Body of pancreas (tissue), 4 donors: ENCODE measurements at regions not wholly inside any gene's neighbourhood (a gene's known extent, or its start where the extent isn't known, plus 50 kb on each side); places are given as distances from the start of the nearest gene placed in this dataset.

ENCODE experiments used
- ATAC-seq: fragments of 150-250 bp; one replicate; pipeline ENCODE4 v1.9.1; 2016
- DNase-seq, 4 donors: peaks; one replicate each; pipeline ENCODE4 v3.0.0-alpha.2; 2019
- H3K27ac ChIP-seq, 4 donors: fragments of 200-600 bp; sonication (generic); 1 replicate in 3 of 4; 2 replicates in 1 of 4; pipeline versions ENCODE4 v1.5.1 to v1.6.1; 2016 to 2019; ENCODE audit warnings: mild to moderate bottlenecking in 1 of 4, mixed read lengths in 1 of 4, moderate library complexity in 1 of 4
- H3K27me3 ChIP-seq, 2 donors: fragments of 200-600 bp; sonication (generic); one replicate each; pipeline ENCODE4 v1.6.0; 2016; ENCODE audit warnings: mild to moderate bottlenecking in 1 of 2
- H3K36me3 ChIP-seq, 2 donors: fragments of 200-600 bp; sonication (generic); replicated peaks in 1 of 2; 2 replicates each; pipeline ENCODE4 v1.5.1; 2016; ENCODE audit warnings: low read depth in 2 of 2; ENCODE audit not compliant: insufficient read depth in 1 of 2
- H3K4me1 ChIP-seq: fragments of 200-600 bp; sonication (generic); one replicate; pipeline ENCODE4 v1.6.0; 2016
- H3K4me3 ChIP-seq, 2 donors: fragments of 200-600 bp; sonication (generic); 1 replicate in 1 of 2; 2 replicates in 1 of 2; pipeline ENCODE4 v1.5.1; 2016 to 2019
- H3K9me3 ChIP-seq, 3 donors: fragments of 200-600 bp; sonication (generic); 1 replicate in 2 of 3; 2 replicates in 1 of 3; pipeline ENCODE4 v1.5.1; 2016
- POLR2A ChIP-seq, 3 donors: fragments of 450-650 bp; IDR thresholded peaks; one replicate each; pipeline ENCODE4 v1.6.1; 2016; ENCODE audit warnings: antibody characterized with exemption in 3 of 3, mild to moderate bottlenecking in 2 of 3
- WGBS, 2 donors: methylation state at CpG; one replicate each; pipeline ENCODE4 v1.1.5; 2017; 5-methylcytosine and 5-hydroxymethylcytosine counted together
- intact Hi-C: fragments of 100-400 bp; cut with DNase I; formaldehyde crosslinking; loops from one replicate; pipeline ENCODE4 v1.15.1; 2023
- TF ChIP-seq, protein P1 (sequence below), 7 experiments: fragments of 450-650 bp in 4 of 7; fragments of 200-600 bp in 3 of 7; sonication (generic) in 3 of 7; IDR thresholded peaks; one replicate each; pipeline ENCODE4 v1.5.1; 2016 to 2019; ENCODE audit warnings: antibody characterized with exemption in 7 of 7

DNA sequence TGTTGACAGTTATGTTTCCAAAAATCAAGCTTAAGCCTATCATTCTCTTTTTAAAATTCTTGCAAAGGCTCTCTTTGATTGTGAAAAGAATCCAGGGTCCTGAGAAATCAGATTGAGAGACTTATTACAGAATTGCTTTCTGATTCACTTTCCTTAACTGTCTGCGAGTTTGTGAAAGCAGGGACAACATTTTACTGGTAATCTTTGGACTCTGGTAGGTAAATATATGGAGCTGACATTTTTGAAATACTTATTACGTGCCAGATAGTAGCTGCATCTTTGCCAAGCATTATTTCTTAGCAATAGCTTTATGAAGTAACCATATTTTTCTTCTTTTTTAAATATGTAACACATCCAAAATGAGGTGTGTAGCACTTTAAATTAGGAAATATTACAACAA lies 570.9 kb downstream of the CMPK2 start:
- TF ChIP-seq, protein P1, sequence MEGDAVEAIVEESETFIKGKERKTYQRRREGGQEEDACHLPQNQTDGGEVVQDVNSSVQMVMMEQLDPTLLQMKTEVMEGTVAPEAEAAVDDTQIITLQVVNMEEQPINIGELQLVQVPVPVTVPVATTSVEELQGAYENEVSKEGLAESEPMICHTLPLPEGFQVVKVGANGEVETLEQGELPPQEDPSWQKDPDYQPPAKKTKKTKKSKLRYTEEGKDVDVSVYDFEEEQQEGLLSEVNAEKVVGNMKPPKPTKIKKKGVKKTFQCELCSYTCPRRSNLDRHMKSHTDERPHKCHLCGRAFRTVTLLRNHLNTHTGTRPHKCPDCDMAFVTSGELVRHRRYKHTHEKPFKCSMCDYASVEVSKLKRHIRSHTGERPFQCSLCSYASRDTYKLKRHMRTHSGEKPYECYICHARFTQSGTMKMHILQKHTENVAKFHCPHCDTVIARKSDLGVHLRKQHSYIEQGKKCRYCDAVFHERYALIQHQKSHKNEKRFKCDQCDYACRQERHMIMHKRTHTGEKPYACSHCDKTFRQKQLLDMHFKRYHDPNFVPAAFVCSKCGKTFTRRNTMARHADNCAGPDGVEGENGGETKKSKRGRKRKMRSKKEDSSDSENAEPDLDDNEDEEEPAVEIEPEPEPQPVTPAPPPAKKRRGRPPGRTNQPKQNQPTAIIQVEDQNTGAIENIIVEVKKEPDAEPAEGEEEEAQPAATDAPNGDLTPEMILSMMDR (IDR thresholded peaks at IDR 0.05): no peak
- no peak for TF ChIP-seq POLR2A (IDR thresholded peaks at IDR 0.05)
- intact Hi-C loops: no loop called here
- Histone ChIP-seq H3K4me3 (no peak overlapping the region), H3K9me3 (no peaks in the 10 kb centered on the region), H3K4me1 (no peaks in the 10 kb centered on the region), H3K27me3 (no peaks in the 10 kb centered on the region), H3K36me3 (no peaks in the 10 kb centered on the region), H3K27ac (no peak overlapping the region)
- no peak for DNase-seq
- WGBS, 2 donors: 39 to 46% methylated on average over 2 of the region's 2 CpGs
- no peak for ATAC-seq

DNA sequence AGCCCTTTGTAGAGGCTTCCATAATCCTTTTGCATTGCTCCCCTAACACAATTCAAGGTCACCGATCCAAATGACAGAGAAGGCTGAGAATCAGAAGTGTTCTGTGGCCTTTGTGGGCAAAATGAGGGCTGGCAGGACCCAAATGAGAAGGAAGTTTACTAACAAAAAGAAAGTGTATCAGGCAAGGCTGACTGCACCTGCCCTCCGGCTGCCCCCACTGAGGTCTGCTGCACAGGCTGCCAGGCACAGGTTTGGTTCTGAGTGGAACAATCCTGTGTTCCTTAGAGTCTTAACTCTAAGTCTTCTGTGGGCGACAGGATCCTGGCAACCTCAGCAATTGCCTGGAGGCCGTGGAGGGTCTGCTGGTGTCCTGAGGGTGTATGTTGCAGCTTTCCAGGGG lies 568.5 kb downstream of the CMPK2 start:
- WGBS, 2 donors: 79 to 84% methylated on average over 2 to 4 of the region's 4 CpGs
- no peaks in the 10 kb centered on the region for H3K9me3 ChIP-seq
- no peak overlapping the region for H3K4me3 ChIP-seq
- no peak for ATAC-seq
- H3K4me1 ChIP-seq: no peaks in the 10 kb centered on the region
- no peak for DNase-seq
- intact Hi-C loops: no loop called here
- TF ChIP-seq, protein P1 (IDR thresholded peaks at IDR 0.05): no peak
- no peak for TF ChIP-seq POLR2A (IDR thresholded peaks at IDR 0.05)
- no peak overlapping the region for H3K27ac ChIP-seq
- no peaks in the 10 kb centered on the region for H3K27me3 ChIP-seq
- no peaks in the 10 kb centered on the region for H3K36me3 ChIP-seq

DNA sequence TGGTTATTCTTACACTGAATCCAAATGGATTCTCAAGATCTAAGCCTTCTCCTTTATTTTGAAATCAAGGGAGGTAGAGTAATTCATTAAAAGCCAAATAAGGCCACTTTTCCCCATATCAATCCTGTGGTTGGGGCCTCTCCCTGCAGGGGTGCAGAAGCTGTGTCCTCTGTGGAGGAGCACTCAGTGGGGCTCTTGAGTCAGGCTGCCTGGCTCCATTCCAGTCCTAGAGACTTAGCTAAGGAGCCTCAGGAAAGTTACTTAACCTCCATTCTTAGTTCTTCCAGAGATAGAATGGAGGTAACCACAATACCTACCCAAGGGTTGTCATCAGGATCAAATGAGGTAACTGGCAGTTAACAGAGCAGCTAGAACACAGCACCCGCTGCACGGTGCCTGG lies 564.3 kb downstream of the CMPK2 start:
- no peak for ATAC-seq
- Histone ChIP-seq H3K36me3 (no peaks in the 10 kb centered on the region), H3K9me3 (no peaks in the 10 kb centered on the region), H3K4me3 (no peak overlapping the region), H3K4me1 (no peaks in the 10 kb centered on the region), H3K27ac (no peak overlapping the region), H3K27me3 (no peaks in the 10 kb centered on the region)
- intact Hi-C loops: no loop called here
- whole genome bisulfite sequencing, 2 donors: 71 to 89% methylated on average over 2 of the region's 2 CpGs
- TF ChIP-seq, protein P1 (IDR thresholded peaks at IDR 0.05): no peak
- no peak for TF ChIP-seq POLR2A (IDR thresholded peaks at IDR 0.05)
- no peak for DNase-seq

DNA sequence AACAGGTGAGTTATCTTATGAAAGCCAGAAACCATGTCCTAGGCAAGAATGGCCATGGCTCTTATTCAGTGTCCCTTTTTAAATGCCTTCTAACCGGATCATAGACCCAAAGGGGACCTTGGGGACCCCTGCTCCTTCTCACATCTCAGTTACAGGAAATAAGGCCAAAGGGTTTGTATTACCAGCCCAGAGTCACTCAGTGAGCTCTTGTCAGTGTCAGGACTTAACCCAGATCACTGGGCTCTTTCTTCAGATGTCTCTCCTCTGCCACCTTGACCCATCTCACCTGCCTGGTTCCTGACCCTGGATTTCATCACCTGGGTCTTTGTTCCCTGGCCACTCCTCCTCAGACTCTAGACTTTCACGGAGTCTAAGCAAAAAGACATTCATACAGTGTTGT lies 556.7 kb downstream of the CMPK2 start:
- ATAC-seq: no peak
- WGBS, 2 donors: 74 to 86% methylated on average over 2 of the region's 2 CpGs
- H3K4me1 ChIP-seq: no peaks in the 10 kb centered on the region

More for the DNA sequence above, 556.7 kb downstream of the CMPK2 start:
- Histone ChIP-seq H3K27ac (no peak overlapping the region), H3K9me3 (no peaks in the 10 kb centered on the region), H3K27me3 (no peaks in the 10 kb centered on the region), H3K36me3 (no peaks in the 10 kb centered on the region), H3K4me3 (no peak overlapping the region)
- no peak for DNase-seq
- no peak for TF ChIP-seq POLR2A (IDR thresholded peaks at IDR 0.05)
- TF ChIP-seq, protein P1 (IDR thresholded peaks at IDR 0.05): no peak
- intact Hi-C loops: no loop called here
